ENCODE measurements at regions not wholly inside any gene's neighbourhood (a gene's known extent, or its start where the extent isn't known, plus 50 kb on each side); places are given as distances from the start of the nearest gene placed in this dataset.

GRCh38 chr6:165745492-165745891 is 82.5 kb upstream of the PDE10A start:
- no peak for DNase-seq (ENCODE audit: low read depth)

GRCh38 chr6:165744555-165745228 is 81.7 kb upstream of the PDE10A start:
- DNase-seq (ENCODE audit: low read depth): no peak

GRCh38 chr6:165743366-165743898 is 80.4 kb upstream of the PDE10A start:
- DNase-seq (ENCODE audit: low read depth): no peak

- no peak for DNase-seq (ENCODE audit: low read depth)
Measured at GRCh38 chr6:165742047-165742446, 79.0 kb upstream of the PDE10A start.

- DNase-seq (ENCODE audit: low read depth): no peak
Measured at GRCh38 chr6:165737396-165737795, 74.4 kb upstream of the PDE10A start.

- DNase-seq (ENCODE audit: low read depth): no peak
Measured at GRCh38 chr6:165735065-165735464, 72.0 kb upstream of the PDE10A start.

- DNase-seq (ENCODE audit: low read depth): no peak
Measured at GRCh38 chr6:165733489-165733791, 70.4 kb upstream of the PDE10A start.

- DNase-seq (ENCODE audit: low read depth): no peak
Measured at GRCh38 chr6:165732696-165733488, 69.9 kb upstream of the PDE10A start.

GRCh38 chr6:165729307-165729936 is 66.4 kb upstream of the PDE10A start:
- no peak for DNase-seq (ENCODE audit: low read depth)

- DNase-seq (ENCODE audit: low read depth): no peak
Measured at GRCh38 chr6:165728216-165728615, 65.2 kb upstream of the PDE10A start.

GRCh38 chr6:165726965-165727381 is 63.9 kb upstream of the PDE10A start:
- no peak for DNase-seq (ENCODE audit: low read depth)

- DNase-seq (ENCODE audit: low read depth): no peak
Measured at GRCh38 chr6:165726290-165726875, 63.3 kb upstream of the PDE10A start.

GRCh38 chr6:165725201-165725600 is 62.2 kb upstream of the PDE10A start:
- no peak for DNase-seq (ENCODE audit: low read depth)

- DNase-seq (ENCODE audit: low read depth): no peak
Measured at GRCh38 chr6:165723326-165723725, 60.3 kb upstream of the PDE10A start.

GRCh38 chr6:165722022-165722421 is 59.0 kb upstream of the PDE10A start:
- DNase-seq (ENCODE audit: low read depth): no peak

GRCh38 chr6:165721356-165721755 is 58.3 kb upstream of the PDE10A start:
- no peak for DNase-seq (ENCODE audit: low read depth)

- DNase-seq (ENCODE audit: low read depth): no peak
Measured at GRCh38 chr6:165718491-165718891, 55.5 kb upstream of the PDE10A start.

GRCh38 chr6:165717732-165718465 is 54.9 kb upstream of the PDE10A start:
- no peak for DNase-seq (ENCODE audit: low read depth)

GRCh38 chr6:165716886-165717285 is 53.8 kb upstream of the PDE10A start:
- no peak for DNase-seq (ENCODE audit: low read depth)

- DNase-seq (ENCODE audit: low read depth): no peak
Measured at GRCh38 chr6:165715428-165715827, 52.4 kb upstream of the PDE10A start.

GRCh38 chr6:165714907-165715306 is 51.9 kb upstream of the PDE10A start:
- no peak for DNase-seq (ENCODE audit: low read depth)

All from activated T-helper 1 cell treated with Interleukin-2 at 50 U/mL for 16 hours (primary cell).